Panc1 (cell line): ENCODE measurements at regions not wholly inside any gene's neighbourhood (a gene's known extent, or its start where the extent isn't known, plus 50 kb on each side); places are given as distances from the start of the nearest gene placed in this dataset.

Source experiments
- ATAC-seq: fragments of 200-7000 bp; cut with Tn5 transposase; 2 replicates; pipeline ENCODE4 v1.9.1; 2020; ENCODE audit warnings: mild to moderate bottlenecking, moderate library complexity
- BruUV-seq: library from RNA; stranded (reverse); fragments of 400-500 nt; replicated peaks from 2 replicates; lab custom pipeline; 2021; lab: Mats Ljungman, UMichigan
- CTCF ChIA-PET: fragments of 300-600 bp; sonication (Branson Sonifier 250); formaldehyde crosslinking; loops from one replicate; lab custom pipeline; 2022; ENCODE audit warnings: antibody characterized with exemption; lab: Charles Lee
- POLR2A ChIA-PET: fragments of 300-600 bp; sonication (Branson Sonifier 250); formaldehyde crosslinking; loops from one replicate; lab custom pipeline; 2022; ENCODE audit warnings: antibody characterized with exemption; lab: Charles Lee
- DNase-seq: peaks from one replicate; pipeline ENCODE4 v3.0.0-alpha.2; 2010; ENCODE audit warnings: low read depth, low spot score
- H3K27ac ChIP-seq: 2 replicates; pipeline ENCODE4 v1.5.1; 2011; ENCODE audit warnings: mild to moderate bottlenecking, low read length, inconsistent platforms
- H3K27me3 ChIP-seq: fragments of 200-500 bp; sonication (Bioruptor generic); 2 replicates; pipeline ENCODE4 v1.6.0; 2014; ENCODE audit warnings: low read length, inconsistent platforms; ENCODE audit not compliant: control insufficient read depth, insufficient read depth
- H3K36me3 ChIP-seq: fragments of 200-500 bp; sonication (Bioruptor generic); 2 replicates; pipeline ENCODE4 v1.5.1; 2014; ENCODE audit warnings: inconsistent platforms, mild to moderate bottlenecking, low read length, moderate library complexity; ENCODE audit not compliant: control insufficient read depth, insufficient read depth
- H3K4me1 ChIP-seq: 2 replicates; pipeline ENCODE4 v1.5.1; 2011; ENCODE audit warnings: inconsistent platforms, mild to moderate bottlenecking, low read length, moderate library complexity; ENCODE audit not compliant: control insufficient read depth, insufficient read depth
- H3K4me3 ChIP-seq, 2 experiments: 2 replicates each; pipeline ENCODE4 v1.5.1; 2011 to 2012; ENCODE audit warnings: low read depth in 2 of 2, low read length in 2 of 2, mild to moderate bottlenecking in 2 of 2, inconsistent platforms in 1 of 2, moderate library complexity in 1 of 2
- H3K9me3 ChIP-seq: fragments of 200-500 bp; sonication (Bioruptor generic); 2 replicates; pipeline ENCODE4 v1.5.1; 2014; ENCODE audit warnings: low read depth, mild to moderate bottlenecking, inconsistent platforms, low read length, moderate library complexity; ENCODE audit not compliant: control insufficient read depth, insufficient read depth
- POLR2AphosphoS5 ChIP-seq: IDR thresholded peaks from 2 replicates; pipeline ENCODE4 v1.6.1; 2012; ENCODE audit warnings: mild to moderate bottlenecking, low read depth, low read length, moderate library complexity
- SIN3A ChIP-seq: IDR thresholded peaks from 2 replicates; pipeline ENCODE4 v1.6.1; 2012; ENCODE audit warnings: low read depth, mild to moderate bottlenecking, low read length, moderate library complexity, borderline replicate concordance; ENCODE audit not compliant: insufficient read depth
- TCF7L2 ChIP-seq: IDR thresholded peaks from 2 replicates; pipeline ENCODE4 v1.6.1; 2011; ENCODE audit warnings: mild to moderate bottlenecking, low read depth, low read length, inconsistent platforms
- in situ Hi-C: cut with HindIII; loops from 2 replicates; pipeline ENCODE4 v1.10.0; 2016; ENCODE audit warnings: low sequenced_read_pairs, low pct_unique_long_range_greater_than_20kb
- intact Hi-C: fragments of 100-400 bp; cut with micrococcal nuclease; formaldehyde crosslinking; loops from one replicate; pipeline ENCODE4 v1.10.0; 2022; ENCODE audit not compliant: unreplicated experiment
- TF ChIP-seq, protein P1 (sequence below): fragments of 450-650 bp; IDR thresholded peaks from 2 replicates; pipeline ENCODE4 v1.5.1; 2017; ENCODE audit warnings: mild to moderate bottlenecking
- TF ChIP-seq, protein P2 (sequence below), 2 experiments: IDR thresholded peaks; 2 replicates each; pipeline ENCODE4 v1.6.1; 2011 to 2012; ENCODE audit warnings: low read depth in 2 of 2, control low read depth in 1 of 2, low read length in 1 of 2, mild to moderate bottlenecking in 1 of 2, moderate library complexity in 1 of 2; ENCODE audit not compliant: insufficient read depth in 1 of 2

GRCh38 chr4:92050875-92051274 lies 252.9 kb upstream of the GRID2 start:
- Histone ChIP-seq H3K27ac (no peak overlapping the region), H3K4me3 (no peak overlapping the region), H3K9me3 (no peaks in the 10 kb centered on the region), H3K4me1 (no peaks in the 10 kb centered on the region), H3K36me3 (no peaks in the 10 kb centered on the region), H3K27me3 (no peaks in the 10 kb centered on the region)
- in situ Hi-C loops: no loop called here
- ChIA-PET POLR2A (no interaction called here), CTCF (no interaction called here)
- TF ChIP-seq, protein P1, sequence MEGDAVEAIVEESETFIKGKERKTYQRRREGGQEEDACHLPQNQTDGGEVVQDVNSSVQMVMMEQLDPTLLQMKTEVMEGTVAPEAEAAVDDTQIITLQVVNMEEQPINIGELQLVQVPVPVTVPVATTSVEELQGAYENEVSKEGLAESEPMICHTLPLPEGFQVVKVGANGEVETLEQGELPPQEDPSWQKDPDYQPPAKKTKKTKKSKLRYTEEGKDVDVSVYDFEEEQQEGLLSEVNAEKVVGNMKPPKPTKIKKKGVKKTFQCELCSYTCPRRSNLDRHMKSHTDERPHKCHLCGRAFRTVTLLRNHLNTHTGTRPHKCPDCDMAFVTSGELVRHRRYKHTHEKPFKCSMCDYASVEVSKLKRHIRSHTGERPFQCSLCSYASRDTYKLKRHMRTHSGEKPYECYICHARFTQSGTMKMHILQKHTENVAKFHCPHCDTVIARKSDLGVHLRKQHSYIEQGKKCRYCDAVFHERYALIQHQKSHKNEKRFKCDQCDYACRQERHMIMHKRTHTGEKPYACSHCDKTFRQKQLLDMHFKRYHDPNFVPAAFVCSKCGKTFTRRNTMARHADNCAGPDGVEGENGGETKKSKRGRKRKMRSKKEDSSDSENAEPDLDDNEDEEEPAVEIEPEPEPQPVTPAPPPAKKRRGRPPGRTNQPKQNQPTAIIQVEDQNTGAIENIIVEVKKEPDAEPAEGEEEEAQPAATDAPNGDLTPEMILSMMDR: no peak
- TF ChIP-seq TCF7L2 (no peak), SIN3A (no peak), POLR2AphosphoS5 (no peak)
- TF ChIP-seq, protein P2, sequence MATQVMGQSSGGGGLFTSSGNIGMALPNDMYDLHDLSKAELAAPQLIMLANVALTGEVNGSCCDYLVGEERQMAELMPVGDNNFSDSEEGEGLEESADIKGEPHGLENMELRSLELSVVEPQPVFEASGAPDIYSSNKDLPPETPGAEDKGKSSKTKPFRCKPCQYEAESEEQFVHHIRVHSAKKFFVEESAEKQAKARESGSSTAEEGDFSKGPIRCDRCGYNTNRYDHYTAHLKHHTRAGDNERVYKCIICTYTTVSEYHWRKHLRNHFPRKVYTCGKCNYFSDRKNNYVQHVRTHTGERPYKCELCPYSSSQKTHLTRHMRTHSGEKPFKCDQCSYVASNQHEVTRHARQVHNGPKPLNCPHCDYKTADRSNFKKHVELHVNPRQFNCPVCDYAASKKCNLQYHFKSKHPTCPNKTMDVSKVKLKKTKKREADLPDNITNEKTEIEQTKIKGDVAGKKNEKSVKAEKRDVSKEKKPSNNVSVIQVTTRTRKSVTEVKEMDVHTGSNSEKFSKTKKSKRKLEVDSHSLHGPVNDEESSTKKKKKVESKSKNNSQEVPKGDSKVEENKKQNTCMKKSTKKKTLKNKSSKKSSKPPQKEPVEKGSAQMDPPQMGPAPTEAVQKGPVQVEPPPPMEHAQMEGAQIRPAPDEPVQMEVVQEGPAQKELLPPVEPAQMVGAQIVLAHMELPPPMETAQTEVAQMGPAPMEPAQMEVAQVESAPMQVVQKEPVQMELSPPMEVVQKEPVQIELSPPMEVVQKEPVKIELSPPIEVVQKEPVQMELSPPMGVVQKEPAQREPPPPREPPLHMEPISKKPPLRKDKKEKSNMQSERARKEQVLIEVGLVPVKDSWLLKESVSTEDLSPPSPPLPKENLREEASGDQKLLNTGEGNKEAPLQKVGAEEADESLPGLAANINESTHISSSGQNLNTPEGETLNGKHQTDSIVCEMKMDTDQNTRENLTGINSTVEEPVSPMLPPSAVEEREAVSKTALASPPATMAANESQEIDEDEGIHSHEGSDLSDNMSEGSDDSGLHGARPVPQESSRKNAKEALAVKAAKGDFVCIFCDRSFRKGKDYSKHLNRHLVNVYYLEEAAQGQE (IDR thresholded peaks at IDR 0.05; ENCODE audit: insufficient read depth in 1 of 2, low read depth in 2 of 2, low read length in 1 of 2): no peak
- intact Hi-C loops: no loop called here
- DNase-seq: no peak
- ATAC-seq: no peak
- BruUV-seq: no TSS peak

DNA sequence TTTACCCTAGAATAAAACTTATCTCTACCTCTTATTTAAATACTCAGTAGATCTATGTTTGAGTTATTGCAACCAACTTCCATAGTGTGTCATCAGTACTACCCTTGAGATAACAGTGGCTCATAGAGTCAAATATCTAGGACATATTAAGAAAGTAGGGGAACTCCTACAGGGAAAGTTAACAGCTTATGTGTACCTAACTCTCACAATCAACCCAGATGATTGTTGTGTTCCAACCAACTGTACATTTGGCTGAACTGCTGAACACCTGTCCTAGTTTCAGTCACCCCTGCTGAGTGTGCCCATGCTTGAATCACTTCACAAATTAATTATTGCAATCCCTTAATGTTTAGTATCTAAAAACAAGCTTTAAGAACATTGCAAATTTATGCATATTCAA lies 244.2 kb upstream of the GRID2 start:
- Histone ChIP-seq H3K27me3 (no peaks in the 10 kb centered on the region), H3K4me3 (no peak overlapping the region), H3K9me3 (no peaks in the 10 kb centered on the region), H3K27ac (no peak overlapping the region), H3K36me3 (no peaks in the 10 kb centered on the region), H3K4me1 (no peaks in the 10 kb centered on the region)
- ATAC-seq: no peak
- BruUV-seq: no TSS peak
- TF ChIP-seq SIN3A (no peak), TCF7L2 (no peak), POLR2AphosphoS5 (no peak)
- TF ChIP-seq, protein P1: no peak
- TF ChIP-seq, protein P2 (IDR thresholded peaks at IDR 0.05; ENCODE audit: insufficient read depth in 1 of 2, low read depth in 2 of 2, low read length in 1 of 2): no peak
- CTCF ChIA-PET: interaction anchor here (0.6 kb wide), 1 partner anchor 55 kb away, joined by 3 read pairs; no protein-coding TSS in a partner anchor
- in situ Hi-C loops (no loop called here), intact Hi-C loops (no loop called here)
- POLR2A ChIA-PET: no interaction called here
- no peak for DNase-seq
